Heart right ventricle (tissue), 16 donors: ENCODE measurements at regions not wholly inside any gene's neighbourhood (a gene's known extent, or its start where the extent isn't known, plus 50 kb on each side); places are given as distances from the start of the nearest gene placed in this dataset.

Source experiments
- ATAC-seq, 8 donors: fragments of 200-7000 bp; cut with Tn5 transposase; one replicate each; pipeline ENCODE4 v1.9.1; 2020; ENCODE audit warnings: mild to moderate bottlenecking in 8 of 8, moderate library complexity in 8 of 8, moderate number of reproducible peaks in 1 of 8
- DNase-seq, 2 donors: peaks; one replicate each; pipeline ENCODE4 v3.0.0-alpha.2; 2020
- H3K27ac ChIP-seq, 10 donors: fragments of 200-600 bp; sonication (generic) in 2 of 10; one replicate each; pipeline versions ENCODE4 v1.5.0 to v1.8.0; 2020 to 2022; ENCODE audit warnings: mild to moderate bottlenecking in 3 of 10
- H3K27me3 ChIP-seq, 7 donors: fragments of 200-600 bp; one replicate each; pipeline ENCODE4 v1.8.0; 2021 to 2022; ENCODE audit warnings: mild to moderate bottlenecking in 2 of 7
- H3K36me3 ChIP-seq, 9 donors: fragments of 200-600 bp; sonication (generic) in 1 of 9; one replicate each; pipeline versions ENCODE4 v1.5.0 to v1.8.0; 2020 to 2022; ENCODE audit warnings: mild to moderate bottlenecking in 2 of 9
- H3K4me1 ChIP-seq, 9 donors: fragments of 200-600 bp; sonication (generic) in 1 of 9; one replicate each; pipeline versions ENCODE4 v1.5.0 to v1.8.0; 2020 to 2022; ENCODE audit warnings: mild to moderate bottlenecking in 4 of 9
- H3K4me3 ChIP-seq, 10 donors: fragments of 200-600 bp; sonication (generic) in 2 of 10; one replicate each; pipeline versions ENCODE4 v1.5.0 to v1.8.0; 2020 to 2022; ENCODE audit warnings: mild to moderate bottlenecking in 7 of 10, moderate library complexity in 2 of 10
- H3K9me3 ChIP-seq, 11 donors: fragments of 200-600 bp in 10 of 11; sonication (generic) in 2 of 11; one replicate each; pipeline versions ENCODE4 v1.5.0 to v1.8.0; 2013 to 2022; ENCODE audit warnings: mild to moderate bottlenecking in 2 of 11, control low read depth in 1 of 11, moderate library complexity in 1 of 11
- WGBS, 2 donors: extraction: QIAGEN DNeasy Blood & Tissue Kit; methylation state at CpG; one replicate each; pipeline ENCODE4 v1.1.7; 2013; ENCODE audit warnings: inconsistent platforms in 1 of 2; 5-methylcytosine and 5-hydroxymethylcytosine counted together
- intact Hi-C, 10 donors: fragments of 100-400 bp; cut with DNase I; formaldehyde crosslinking; loops; one replicate each; pipeline versions ENCODE4 v1.11.1 to v1.14.2; 2022
- TF ChIP-seq, protein P1 (sequence below), 9 donors: fragments of 200-600 bp; sonication (generic) in 2 of 9; IDR thresholded peaks; one replicate each; pipeline versions ENCODE4 v1.5.0 to v1.8.0; 2021 to 2022; ENCODE audit warnings: antibody characterized with exemption in 9 of 9, mild to moderate bottlenecking in 5 of 9, moderate library complexity in 1 of 9
- donor health status: Arrhythmogenic right ventricular cardiomyopathy.
- donor health status: ischemic (EF 13 %, LVEDD 7.1; RV severe dilation, severe dysfunction).
- donor health status: healthy with polysubstance abuse.
- donor health status: DM: no; HTN: yes; CAD: no.
- donor health status: DM: no; HTN: no; CAD: no.
- donor health status: ischemic (EF 25% LVEDD 6.9; RV normal size, moderate dysfunction).
- donor health status: ischemic (EF 25% LVEDD 5.7; RV mildly dilated, moderate dysfunction).
- donor health status: healthy.
- donor health status: DM: yes; HTN: yes; CAD: no.
- donor health status: Ischemic cardiomyopathy.
- donor health status: ischemic (EF 35%, LVEDD 5.7; RV mildly dilated, moderate dysfunction).
- donor health status: nonischemic (EF 11% LVEDD 7.7; RV severe dilation, severe dysfunction).
- donor health status: DM: yes; HTN: yes; CAD: no.
- donor health status: PGD.
- donor health status: ischemic (EF 29% LVEDD 5.4; RV normal size, mild dysfunction).
- donor health status: nonischemic (EF 23%, LVEDD 6.1; RV moderate dilation, normal function).

DNA sequence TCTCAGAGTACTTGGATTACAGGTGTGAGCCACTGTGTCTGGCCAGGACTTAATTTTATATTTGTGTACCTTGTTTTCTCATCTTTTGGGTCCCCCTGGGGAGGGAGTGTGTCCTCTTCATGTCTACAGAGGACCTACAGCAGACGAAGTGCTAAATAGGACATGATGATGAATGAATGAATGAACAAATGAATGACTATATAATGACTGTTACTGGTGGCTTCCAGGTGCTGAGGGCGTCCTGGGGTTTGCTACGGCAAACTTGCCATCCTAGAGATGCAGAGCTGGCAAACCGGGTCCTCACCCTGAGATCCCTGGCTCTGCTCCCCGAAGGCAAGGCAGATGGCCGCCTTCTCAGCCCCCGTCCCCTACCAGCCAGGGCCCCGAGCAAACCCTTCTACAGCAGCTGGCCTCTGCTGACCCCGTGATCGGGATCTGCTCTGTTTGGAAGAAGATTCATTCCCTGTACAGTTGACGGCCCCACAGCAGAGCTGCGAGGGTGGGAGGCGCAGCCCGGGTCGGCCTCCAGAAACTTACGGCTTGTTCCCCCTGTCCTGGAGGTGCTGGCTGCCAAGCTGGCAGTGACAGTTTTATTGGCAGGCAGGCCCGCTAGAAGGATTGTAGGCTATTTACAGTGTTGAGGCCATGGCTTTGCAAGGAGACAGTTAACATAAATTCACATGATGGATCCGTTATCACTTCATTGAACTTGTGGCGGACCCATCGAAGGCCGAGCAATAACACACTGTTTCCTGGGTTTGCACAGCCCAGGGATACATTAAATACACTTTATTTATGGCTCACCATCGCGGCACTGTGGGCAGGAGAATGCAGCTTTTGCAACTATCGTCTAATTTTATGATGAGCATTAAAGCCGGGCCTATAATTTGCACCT, 197.7 kb upstream of the GSE1 start:
- peak overlapping the region in 3 of 10 donors; percentile 9 to 46 (median 41) for H3K27ac ChIP-seq
- TF ChIP-seq, protein P1, sequence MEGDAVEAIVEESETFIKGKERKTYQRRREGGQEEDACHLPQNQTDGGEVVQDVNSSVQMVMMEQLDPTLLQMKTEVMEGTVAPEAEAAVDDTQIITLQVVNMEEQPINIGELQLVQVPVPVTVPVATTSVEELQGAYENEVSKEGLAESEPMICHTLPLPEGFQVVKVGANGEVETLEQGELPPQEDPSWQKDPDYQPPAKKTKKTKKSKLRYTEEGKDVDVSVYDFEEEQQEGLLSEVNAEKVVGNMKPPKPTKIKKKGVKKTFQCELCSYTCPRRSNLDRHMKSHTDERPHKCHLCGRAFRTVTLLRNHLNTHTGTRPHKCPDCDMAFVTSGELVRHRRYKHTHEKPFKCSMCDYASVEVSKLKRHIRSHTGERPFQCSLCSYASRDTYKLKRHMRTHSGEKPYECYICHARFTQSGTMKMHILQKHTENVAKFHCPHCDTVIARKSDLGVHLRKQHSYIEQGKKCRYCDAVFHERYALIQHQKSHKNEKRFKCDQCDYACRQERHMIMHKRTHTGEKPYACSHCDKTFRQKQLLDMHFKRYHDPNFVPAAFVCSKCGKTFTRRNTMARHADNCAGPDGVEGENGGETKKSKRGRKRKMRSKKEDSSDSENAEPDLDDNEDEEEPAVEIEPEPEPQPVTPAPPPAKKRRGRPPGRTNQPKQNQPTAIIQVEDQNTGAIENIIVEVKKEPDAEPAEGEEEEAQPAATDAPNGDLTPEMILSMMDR (IDR thresholded peaks at IDR 0.05) = no peak
- intact Hi-C loops = loop anchor here in 1 of 10 donors (5.0 kb wide), 2 partner anchors 142 to 192 kb away; no protein-coding TSS in a partner anchor
- H3K9me3 ChIP-seq = no peaks in the 10 kb centered on the region
- WGBS, 2 donors = 51 to 65% methylated on average over 25 of the region's 25 CpGs
- peaks cover 0 to 13% (median 8%) of the 10 kb centered on the region in 9 donors for H3K4me1 ChIP-seq
- H3K27me3 ChIP-seq = no peaks in the 10 kb centered on the region
- H3K4me3 ChIP-seq = no peak overlapping the region
- ATAC-seq (peak; percentile 41 to 85 (median 64)), DNase-seq (peak in 1 of 2 donors; percentile 36)
- H3K36me3 ChIP-seq = no peaks in the 10 kb centered on the region

DNA sequence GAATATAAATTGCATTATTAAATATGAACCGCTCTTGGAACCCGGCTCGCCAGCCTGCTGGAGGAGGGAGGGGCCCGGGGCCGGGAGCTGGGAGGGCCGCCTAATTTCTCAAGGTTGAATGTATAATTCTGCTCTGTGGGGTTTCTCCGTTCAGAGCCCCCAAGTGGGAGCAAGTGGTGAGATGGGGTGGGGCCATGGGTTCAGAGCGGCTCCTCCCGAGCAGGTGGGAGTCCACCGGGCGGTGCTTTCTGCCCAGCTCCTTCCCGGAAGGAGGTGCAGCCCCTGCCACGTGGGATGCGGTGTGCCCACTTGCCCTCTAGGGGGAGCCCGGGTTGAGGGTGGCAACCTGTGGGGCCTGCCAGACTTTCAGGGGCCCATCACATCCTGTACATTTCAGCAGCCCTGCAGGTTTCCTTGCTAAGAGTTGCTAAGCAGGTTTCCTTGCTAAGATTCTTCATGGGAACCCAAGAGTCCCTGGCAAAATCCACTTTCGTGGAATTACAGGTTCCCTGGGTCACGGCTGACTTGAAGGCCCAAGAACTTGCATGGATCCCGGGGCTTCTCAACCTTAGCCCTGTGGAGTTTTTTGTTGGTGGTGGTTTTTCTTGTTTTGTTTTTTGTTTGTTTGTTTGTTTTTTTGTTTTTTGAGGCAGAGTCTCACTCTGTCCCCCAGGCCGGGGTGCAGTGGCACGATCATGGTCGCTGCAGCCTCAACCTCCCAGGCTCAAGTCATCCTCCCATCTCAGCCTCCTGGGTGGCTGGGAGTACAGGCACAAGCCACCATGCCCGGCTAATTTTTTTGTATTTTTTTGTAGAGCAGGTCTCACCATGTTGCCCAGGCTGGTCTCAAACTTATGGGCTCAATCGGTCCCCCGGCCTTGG, 196.7 kb upstream of the GSE1 start:
- peak in 7 of 8 donors; percentile 30 to 71 (median 49) for ATAC-seq
- H3K9me3 ChIP-seq = no peaks in the 10 kb centered on the region
- H3K4me1 ChIP-seq = peaks cover 3 to 15% (median 8%) of the 10 kb centered on the region in 9 donors
- peak; percentile 45 to 64 for DNase-seq
- 72 to 75% methylated on average over 24 of the region's 24 CpGs for WGBS, 2 donors
- peak overlapping the region in 1 of 10 donors; percentile 5 for H3K4me3 ChIP-seq
- intact Hi-C loops = loop anchor here in 1 of 10 donors (5.0 kb wide), 2 partner anchors 141 to 191 kb away; no protein-coding TSS in a partner anchor
- TF ChIP-seq, protein P1 (IDR thresholded peaks at IDR 0.05) = peak; percentile 38 to 76 (median 62)
- H3K27ac ChIP-seq = no peak overlapping the region
- no peaks in the 10 kb centered on the region for H3K27me3 ChIP-seq
- no peaks in the 10 kb centered on the region for H3K36me3 ChIP-seq

DNA sequence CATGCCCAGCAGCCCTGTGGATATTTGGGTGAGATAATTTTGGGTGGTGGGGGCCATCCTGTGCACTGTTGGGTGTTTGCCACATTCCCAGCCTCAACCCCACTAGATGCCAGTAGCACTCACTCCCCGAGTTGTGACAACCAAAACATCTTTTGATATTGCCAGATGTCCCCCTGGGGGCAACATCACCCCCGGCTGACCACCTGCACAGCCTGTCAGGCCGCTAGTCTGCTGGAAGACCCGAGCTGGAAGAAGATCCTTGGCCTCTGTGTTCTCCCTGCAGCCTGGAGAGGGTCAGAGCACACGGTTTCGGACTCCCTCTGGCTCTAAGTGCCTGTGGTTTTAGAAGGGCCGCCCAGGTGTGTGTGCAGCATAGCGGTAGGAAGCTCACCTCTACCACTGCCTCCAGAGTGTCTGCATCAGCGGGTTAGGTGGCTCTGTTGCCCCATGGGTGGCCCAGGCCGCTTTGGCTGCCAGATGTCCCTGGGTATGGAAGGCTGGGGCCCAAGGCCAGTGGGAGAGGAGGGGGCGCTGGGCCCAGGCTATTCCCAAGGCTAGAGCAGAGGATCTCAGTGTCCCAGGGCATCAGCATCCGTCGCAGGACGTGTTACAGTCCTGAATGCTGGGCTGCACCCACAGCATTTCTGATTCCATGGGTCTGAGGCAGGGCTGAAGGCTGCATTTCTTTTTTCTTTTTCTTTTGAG, 195.8 kb upstream of the GSE1 start:
- intact Hi-C loops = loop anchor here in 1 of 10 donors (5.0 kb wide), 2 partner anchors 140 to 190 kb away; no protein-coding TSS in a partner anchor
- DNase-seq = no peak
- TF ChIP-seq, protein P1 (IDR thresholded peaks at IDR 0.05) = no peak
- Histone ChIP-seq H3K27ac (no peak overlapping the region), H3K36me3 (no peaks in the 10 kb centered on the region), H3K9me3 (no peaks in the 10 kb centered on the region), H3K4me3 (no peak overlapping the region), H3K4me1 (peaks cover 3 to 15% (median 8%) of the 10 kb centered on the region in 9 donors), H3K27me3 (no peaks in the 10 kb centered on the region)
- no peak for ATAC-seq
- WGBS, 2 donors = 90 to 92% methylated on average over 14 of the region's 14 CpGs
